CD4-positive, alpha-beta T cell (primary cell): ENCODE measurements at regions not wholly inside any gene's neighbourhood (a gene's known extent, or its start where the extent isn't known, plus 50 kb on each side); places are given as distances from the start of the nearest gene placed in this dataset.
"Not testable (repeated sequence)": the region's sequence is repeated elsewhere in the genome, so short reads cannot be mapped to it uniquely, and the experiment has no call there.

Experiments
- ATAC-seq: fragments of 200-7000 bp; cut with Tn5 transposase; one replicate; pipeline ENCODE4 v1.10.0; 2022; ENCODE audit warnings: mild to moderate bottlenecking; ENCODE audit not compliant: poor library complexity
- CTCF ChIA-PET: fragments of 350-600 bp; sonication (Branson Sonifier 250); formaldehyde crosslinking; loops from one replicate; lab custom pipeline; 2021; ENCODE audit warnings: antibody characterized with exemption, inconsistent platforms; lab: Charles Lee
- POLR2A ChIA-PET: fragments of 350-600 bp; sonication (Branson Sonifier 250); formaldehyde crosslinking; loops from one replicate; lab custom pipeline; 2021; ENCODE audit warnings: antibody characterized with exemption, inconsistent platforms; lab: Charles Lee
- DNase-seq, 14 experiments: peaks; one replicate each; pipeline ENCODE4 v3.0.0-alpha.2; 2013 to 2020; ENCODE audit warnings: mixed read lengths in 2 of 14
- H3K27ac ChIP-seq, 2 donors: one replicate each; pipeline versions ENCODE4 v1.5.1 to v1.7.0; 2013; ENCODE audit warnings: low read length in 2 of 2, low read depth in 1 of 2, mild to moderate bottlenecking in 1 of 2
- H3K27me3 ChIP-seq, 2 experiments: 1 replicate in 1 of 2; 2 replicates in 1 of 2; pipeline versions ENCODE4 v1.6.1 to v1.7.0; 2013; ENCODE audit warnings: low read length in 2 of 2, control low read depth in 1 of 2, mild to moderate bottlenecking in 1 of 2, moderate library complexity in 1 of 2; ENCODE audit not compliant: insufficient read depth in 2 of 2, control insufficient read depth in 1 of 2
- H3K36me3 ChIP-seq: one replicate; pipeline ENCODE4 v1.6.1; 2013; ENCODE audit warnings: low read length, control low read depth; ENCODE audit not compliant: insufficient read depth
- H3K4me1 ChIP-seq: one replicate; pipeline ENCODE4 v1.6.1; 2013; ENCODE audit warnings: low read length, control low read depth; ENCODE audit not compliant: insufficient read depth
- H3K4me3 ChIP-seq: one replicate; pipeline ENCODE4 v1.5.1; 2013; ENCODE audit warnings: mild to moderate bottlenecking, low read length, moderate library complexity
- H3K9me3 ChIP-seq, 2 experiments: 1 replicate in 1 of 2; 2 replicates in 1 of 2; pipeline versions ENCODE4 v1.6.1 to v1.7.0; 2013; ENCODE audit warnings: low read length in 2 of 2, mild to moderate bottlenecking in 2 of 2, control low read depth in 1 of 2, moderate library complexity in 1 of 2; ENCODE audit not compliant: control insufficient read depth in 1 of 2, insufficient read depth in 1 of 2
- H3K27ac Mint-ChIP-seq: one replicate; pipeline ENCODE4 v1.8.0; 2020; ENCODE audit warnings: mixed read lengths
- H3K27me3 Mint-ChIP-seq: one replicate; pipeline ENCODE4 v1.8.0; 2021; ENCODE audit warnings: mixed read lengths
- H3K36me3 Mint-ChIP-seq: one replicate; pipeline ENCODE4 v1.8.0; 2021; ENCODE audit warnings: low read depth, mixed read lengths
- H3K4me1 Mint-ChIP-seq: one replicate; pipeline ENCODE4 v1.8.0; 2021; ENCODE audit warnings: low read depth, mixed read lengths
- H3K4me3 Mint-ChIP-seq: one replicate; pipeline ENCODE4 v1.8.0; 2020; ENCODE audit warnings: mild to moderate bottlenecking, mixed read lengths
- H3K9me3 Mint-ChIP-seq: one replicate; pipeline ENCODE4 v1.8.0; 2020; ENCODE audit warnings: mixed read lengths
- intact Hi-C, 2 experiments: fragments of 100-400 bp; cut with DNase I in 1 of 2; cut with micrococcal nuclease in 1 of 2; formaldehyde crosslinking; loops; one replicate each; pipeline versions ENCODE4 v1.15.1 to v1.9.0; 2023 to 2025; cut with DNase I, micrococcal nuclease

- H3K36me3 ChIP-seq, DNase-seq, H3K27ac ChIP-seq, CTCF ChIA-PET, H3K36me3 Mint-ChIP-seq, H3K27ac Mint-ChIP-seq, ATAC-seq, H3K4me3 ChIP-seq, POLR2A ChIA-PET, intact Hi-C loops, H3K9me3 Mint-ChIP-seq: not testable (repeated sequence)
- peaks cover 40% of the 10 kb centered on the region for H3K4me1 ChIP-seq
- Mint-ChIP-seq H3K4me1 (peaks cover 40% of the 10 kb centered on the region), H3K27me3 (peaks cover 73% of the 10 kb centered on the region), H3K4me3 (peak overlapping the region; percentile 4)
- H3K9me3 ChIP-seq = peaks cover 0 to 37% of the 10 kb centered on the region in 2 experiments
- peaks cover 43 to 63% of the 10 kb centered on the region in 2 experiments for H3K27me3 ChIP-seq
These were observed 1613.3 kb downstream of the SPATA31A7 start for GRCh38 chr9:62803099-62803498.

- H3K4me3 Mint-ChIP-seq, H3K36me3 ChIP-seq, H3K9me3 Mint-ChIP-seq, H3K36me3 Mint-ChIP-seq, DNase-seq, intact Hi-C loops, ATAC-seq, H3K27ac ChIP-seq, H3K27ac Mint-ChIP-seq, H3K4me3 ChIP-seq, CTCF ChIA-PET, POLR2A ChIA-PET: not testable (repeated sequence)
- Histone ChIP-seq H3K9me3 (peaks cover 0 to 30% of the 10 kb centered on the region in 2 experiments), H3K27me3 (peaks cover 36 to 55% of the 10 kb centered on the region in 2 experiments), H3K4me1 (peaks cover 31% of the 10 kb centered on the region)
- Mint-ChIP-seq H3K27me3 (peaks cover 76% of the 10 kb centered on the region), H3K4me1 (peaks cover 34% of the 10 kb centered on the region)
These were observed 1614.5 kb downstream of the SPATA31A7 start for GRCh38 chr9:62804314-62804713.

GRCh38 chr9:62807424-62807823 lies 1617.6 kb downstream of the SPATA31A7 start:
- peaks cover 14 to 25% of the 10 kb centered on the region in 2 experiments for H3K27me3 ChIP-seq
- CTCF ChIA-PET, H3K36me3 ChIP-seq, H3K4me1 ChIP-seq, H3K4me3 Mint-ChIP-seq, H3K9me3 ChIP-seq, H3K36me3 Mint-ChIP-seq, POLR2A ChIA-PET, ATAC-seq, H3K4me3 ChIP-seq, H3K4me1 Mint-ChIP-seq, H3K27ac Mint-ChIP-seq, intact Hi-C loops, DNase-seq, H3K9me3 Mint-ChIP-seq, H3K27ac ChIP-seq: not testable (repeated sequence)
- peaks cover 64% of the 10 kb centered on the region for H3K27me3 Mint-ChIP-seq

- H3K36me3 Mint-ChIP-seq, H3K27ac ChIP-seq, ATAC-seq, H3K36me3 ChIP-seq, CTCF ChIA-PET, intact Hi-C loops, H3K9me3 Mint-ChIP-seq, H3K9me3 ChIP-seq, H3K27ac Mint-ChIP-seq, H3K4me1 Mint-ChIP-seq, POLR2A ChIA-PET, DNase-seq, H3K4me3 ChIP-seq, H3K4me3 Mint-ChIP-seq, H3K4me1 ChIP-seq: not testable (repeated sequence)
- H3K27me3 Mint-ChIP-seq = peaks cover 63% of the 10 kb centered on the region
- peaks cover 9 to 21% of the 10 kb centered on the region in 2 experiments for H3K27me3 ChIP-seq
These were observed 1618.2 kb downstream of the SPATA31A7 start for GRCh38 chr9:62808081-62808480.

GRCh38 chr9:62810318-62810717 lies 1620.5 kb downstream of the SPATA31A7 start:
- H3K27ac ChIP-seq, intact Hi-C loops, H3K4me3 Mint-ChIP-seq, H3K4me1 ChIP-seq, ATAC-seq, DNase-seq, H3K4me1 Mint-ChIP-seq, H3K27me3 ChIP-seq, H3K36me3 ChIP-seq, H3K27ac Mint-ChIP-seq, H3K9me3 ChIP-seq, H3K9me3 Mint-ChIP-seq, H3K4me3 ChIP-seq, H3K36me3 Mint-ChIP-seq, POLR2A ChIA-PET, CTCF ChIA-PET: not testable (repeated sequence)
- H3K27me3 Mint-ChIP-seq = peaks cover 64% of the 10 kb centered on the region

GRCh38 chr9:62810811-62811315 lies 1621.0 kb downstream of the SPATA31A7 start:
- H3K27me3 Mint-ChIP-seq = peaks cover 62% of the 10 kb centered on the region
- H3K4me3 Mint-ChIP-seq, H3K36me3 ChIP-seq, POLR2A ChIA-PET, H3K27ac ChIP-seq, CTCF ChIA-PET, H3K36me3 Mint-ChIP-seq, H3K9me3 Mint-ChIP-seq, H3K4me1 ChIP-seq, H3K4me1 Mint-ChIP-seq, DNase-seq, intact Hi-C loops, ATAC-seq, H3K9me3 ChIP-seq, H3K27me3 ChIP-seq, H3K27ac Mint-ChIP-seq, H3K4me3 ChIP-seq: not testable (repeated sequence)

- ATAC-seq, H3K27ac Mint-ChIP-seq, POLR2A ChIA-PET: not testable (repeated sequence)
These were observed 1625.6 kb downstream of the SPATA31A7 start for GRCh38 chr9:62815436-62815835.

More at GRCh38 chr9:62815436-62815835, 1625.6 kb downstream of the SPATA31A7 start:
- intact Hi-C loops, CTCF ChIA-PET, H3K27me3 ChIP-seq, H3K4me1 ChIP-seq, H3K4me1 Mint-ChIP-seq, H3K27ac ChIP-seq, H3K4me3 Mint-ChIP-seq, H3K36me3 Mint-ChIP-seq, H3K4me3 ChIP-seq, H3K9me3 Mint-ChIP-seq, DNase-seq, H3K36me3 ChIP-seq, H3K9me3 ChIP-seq: not testable (repeated sequence)
- peaks cover 63% of the 10 kb centered on the region for H3K27me3 Mint-ChIP-seq
